GM21619 (cell line): ENCODE measurements at regions not wholly inside any gene's neighbourhood (a gene's known extent, or its start where the extent isn't known, plus 50 kb on each side); places are given as distances from the start of the nearest gene placed in this dataset.
"Not testable (repeated sequence)": the region's sequence is repeated elsewhere in the genome, so short reads cannot be mapped to it uniquely, and the experiment has no call there.

ENCODE experiments used
- ATAC-seq: cut with Tn5 transposase; IDR thresholded peaks from one replicate; pipeline ENCODE4 v1.9.1; 2021; ENCODE audit not compliant: unreplicated experiment

DNA sequence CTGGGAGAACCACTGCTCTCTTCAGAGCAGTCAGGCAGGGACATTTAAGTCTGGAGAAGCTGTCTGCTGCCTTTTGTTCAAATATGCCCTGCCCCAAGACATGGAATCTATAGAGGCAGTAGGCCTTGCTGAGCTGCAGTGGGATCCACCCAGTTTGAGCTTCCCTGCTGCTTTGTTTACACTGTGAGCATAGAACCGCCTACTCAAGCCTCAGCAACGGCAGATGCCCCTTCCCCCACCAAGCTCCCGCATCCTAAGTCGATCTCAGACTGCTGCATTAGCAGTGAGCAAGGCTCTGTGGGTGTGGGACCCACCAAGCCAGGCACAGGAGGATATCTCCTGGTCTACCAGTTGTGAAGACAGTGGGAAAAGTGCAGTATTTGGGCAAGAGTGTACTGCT lies 54.6 kb upstream of the POGK start:
- ATAC-seq = not testable (repeated sequence)

DNA sequence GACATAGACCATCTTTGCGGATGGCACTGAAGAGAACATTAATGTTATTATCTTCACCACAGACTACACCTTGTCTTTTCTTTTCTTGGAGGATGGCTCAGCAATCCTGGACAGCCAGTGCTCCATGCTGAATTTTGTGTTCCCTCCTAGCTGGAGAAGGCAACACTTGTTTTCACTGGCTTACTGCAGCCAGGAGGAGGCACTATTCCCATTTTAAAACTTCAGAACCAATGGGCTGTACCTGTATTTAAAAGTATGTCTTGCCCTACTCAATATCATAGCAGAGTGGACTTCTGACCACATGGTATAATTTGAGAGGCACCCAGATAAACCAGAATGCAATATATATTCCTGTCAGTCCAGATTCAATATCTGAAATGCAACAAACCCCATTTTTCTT lies 53.3 kb upstream of the POGK start:
- no peak for ATAC-seq

DNA sequence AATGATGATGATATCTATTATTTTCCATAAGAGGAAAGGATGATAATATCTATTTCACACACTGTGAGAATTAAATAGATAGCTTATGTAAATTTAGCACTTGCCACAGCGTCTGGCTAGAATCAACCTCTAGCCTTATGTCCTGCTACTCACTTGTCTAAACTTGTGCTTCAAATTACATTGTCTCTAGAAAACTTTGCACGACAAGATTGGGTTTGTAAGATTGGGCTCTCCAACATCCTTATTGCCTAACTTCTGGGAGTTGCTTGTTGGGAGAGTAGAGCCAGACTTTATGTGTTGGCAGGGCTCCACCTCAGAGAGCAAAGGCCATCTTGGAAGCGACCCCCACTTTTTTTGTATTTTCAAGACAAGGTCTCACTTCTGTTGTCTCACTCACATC lies 50.0 kb upstream of the POGK start:
- no peak for ATAC-seq
